Transverse colon (tissue), 4 donors: ENCODE measurements at regions not wholly inside any gene's neighbourhood (a gene's known extent, or its start where the extent isn't known, plus 50 kb on each side); places are given as distances from the start of the nearest gene placed in this dataset.

Experiments used
- DNase-seq: peaks from one replicate; pipeline ENCODE4 v3.0.0-alpha.2; 2019
- H3K27ac ChIP-seq, 4 donors: fragments of 200-600 bp; sonication (generic); 2 replicates each; pipeline ENCODE4 v1.5.1; 2016 to 2018; ENCODE audit warnings: inconsistent platforms in 4 of 4
- H3K27me3 ChIP-seq: fragments of 200-600 bp; sonication (generic); 2 replicates; pipeline ENCODE4 v1.5.1; 2017; ENCODE audit warnings: inconsistent platforms
- H3K36me3 ChIP-seq, 4 donors: fragments of 200-600 bp; sonication (generic); 2 replicates each; pipeline ENCODE4 v1.5.1; 2017 to 2019; ENCODE audit warnings: inconsistent platforms in 4 of 4
- H3K4me1 ChIP-seq, 4 donors: fragments of 200-600 bp; sonication (generic); 2 replicates each; pipeline ENCODE4 v1.5.1; 2017 to 2020; ENCODE audit warnings: inconsistent platforms in 4 of 4
- H3K4me3 ChIP-seq, 4 donors: fragments of 200-600 bp; sonication (generic); 1 replicate in 1 of 4; 2 replicates in 3 of 4; pipeline versions ENCODE4 v1.5.1 to v1.6.1; 2017 to 2019; ENCODE audit warnings: inconsistent platforms in 4 of 4
- H3K9me3 ChIP-seq, 2 donors: fragments of 200-600 bp; sonication (generic); 2 replicates each; pipeline ENCODE4 v1.5.1; 2017 to 2019; ENCODE audit warnings: inconsistent platforms in 2 of 2
- EP300 ChIP-seq: sonication (generic); formaldehyde crosslinking; IDR thresholded peaks from one replicate; pipeline ENCODE4 v1.6.1; 2017; ENCODE audit warnings: antibody characterized with exemption, low read depth
- POLR2A ChIP-seq: fragments of 450-650 bp; IDR thresholded peaks from one replicate; pipeline ENCODE4 v1.6.1; 2016; ENCODE audit warnings: antibody characterized with exemption, mild to moderate bottlenecking, moderate library complexity
- POLR2AphosphoS5 ChIP-seq, 3 donors: sonication (generic); formaldehyde crosslinking; IDR thresholded peaks; one replicate each; pipeline ENCODE4 v1.6.1; 2016; ENCODE audit warnings: antibody characterized with exemption in 3 of 3
- WGBS, 2 donors: methylation state at CpG; one replicate each; pipeline ENCODE4 v1.1.5; 2018; ENCODE audit warnings: low coverage in 1 of 2; 5-methylcytosine and 5-hydroxymethylcytosine counted together
- in situ Hi-C, 4 donors: fragments of 200-750 bp; cut with MboI; loops; one replicate each; pipeline versions ENCODE4 v1.15.0 to v1.15.1; 2017; ENCODE audit warnings: low sequenced_read_pairs in 3 of 4, low pct_ligation_motif_present in 1 of 4, low pct_unique_long_range_greater_than_20kb in 1 of 4
- intact Hi-C: fragments of 100-400 bp; cut with DNase I; formaldehyde crosslinking; loops from one replicate; pipeline ENCODE4 v1.15.1; 2023; ENCODE audit warnings: low total_unique reads
- TF ChIP-seq, protein P1 (sequence below), 5 experiments: fragments of 200-600 bp in 3 of 5; fragments of 450-650 bp in 2 of 5; sonication (generic) in 3 of 5; IDR thresholded peaks; 1 replicate in 2 of 5; 2 replicates in 3 of 5; pipeline ENCODE4 v1.5.1; 2016 to 2017; ENCODE audit warnings: antibody characterized with exemption in 5 of 5, inconsistent platforms in 3 of 5, mild to moderate bottlenecking in 2 of 5, moderate library complexity in 1 of 5

DNA sequence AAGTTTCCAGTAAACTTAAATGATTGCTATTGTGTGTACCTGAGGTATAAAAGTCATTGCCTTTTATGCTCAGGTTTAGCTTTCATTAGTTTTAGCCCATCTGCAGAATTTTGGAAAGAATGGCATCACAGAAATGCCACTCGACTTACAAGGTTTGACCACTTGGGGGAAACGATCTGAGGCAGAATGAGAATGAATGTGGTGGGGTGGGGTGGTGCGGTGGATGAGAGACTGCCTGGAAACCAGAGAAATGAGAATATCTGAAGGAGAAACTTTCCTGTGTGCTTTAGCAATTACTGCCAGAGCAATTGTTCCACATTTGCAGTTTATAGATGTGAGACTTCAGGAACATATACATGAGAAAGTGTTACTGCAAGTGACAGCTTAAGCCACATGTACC, 225.4 kb upstream of the PDE3A start:
- no peaks in the 10 kb centered on the region for H3K27me3 ChIP-seq
- intact Hi-C loops, result loop anchor here (10.0 kb wide), 1 partner anchor 72 kb away; no protein-coding TSS in a partner anchor
- WGBS, 2 donors, result 26 to 47% methylated on average over 3 of the region's 3 CpGs
- TF ChIP-seq, protein P1, sequence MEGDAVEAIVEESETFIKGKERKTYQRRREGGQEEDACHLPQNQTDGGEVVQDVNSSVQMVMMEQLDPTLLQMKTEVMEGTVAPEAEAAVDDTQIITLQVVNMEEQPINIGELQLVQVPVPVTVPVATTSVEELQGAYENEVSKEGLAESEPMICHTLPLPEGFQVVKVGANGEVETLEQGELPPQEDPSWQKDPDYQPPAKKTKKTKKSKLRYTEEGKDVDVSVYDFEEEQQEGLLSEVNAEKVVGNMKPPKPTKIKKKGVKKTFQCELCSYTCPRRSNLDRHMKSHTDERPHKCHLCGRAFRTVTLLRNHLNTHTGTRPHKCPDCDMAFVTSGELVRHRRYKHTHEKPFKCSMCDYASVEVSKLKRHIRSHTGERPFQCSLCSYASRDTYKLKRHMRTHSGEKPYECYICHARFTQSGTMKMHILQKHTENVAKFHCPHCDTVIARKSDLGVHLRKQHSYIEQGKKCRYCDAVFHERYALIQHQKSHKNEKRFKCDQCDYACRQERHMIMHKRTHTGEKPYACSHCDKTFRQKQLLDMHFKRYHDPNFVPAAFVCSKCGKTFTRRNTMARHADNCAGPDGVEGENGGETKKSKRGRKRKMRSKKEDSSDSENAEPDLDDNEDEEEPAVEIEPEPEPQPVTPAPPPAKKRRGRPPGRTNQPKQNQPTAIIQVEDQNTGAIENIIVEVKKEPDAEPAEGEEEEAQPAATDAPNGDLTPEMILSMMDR (IDR thresholded peaks at IDR 0.05), result no peak
- TF ChIP-seq POLR2A (no peak), EP300 (no peak), POLR2AphosphoS5 (IDR thresholded peaks at IDR 0.05) (no peak)
- no peak overlapping the region for H3K4me3 ChIP-seq
- no peaks in the 10 kb centered on the region for H3K36me3 ChIP-seq
- peaks cover 0 to 5% (median under 1%) of the 10 kb centered on the region in 4 donors for H3K4me1 ChIP-seq
- in situ Hi-C loops, result no loop called here
- no peaks in the 10 kb centered on the region for H3K9me3 ChIP-seq
- no peak overlapping the region for H3K27ac ChIP-seq
- no peak for DNase-seq

DNA sequence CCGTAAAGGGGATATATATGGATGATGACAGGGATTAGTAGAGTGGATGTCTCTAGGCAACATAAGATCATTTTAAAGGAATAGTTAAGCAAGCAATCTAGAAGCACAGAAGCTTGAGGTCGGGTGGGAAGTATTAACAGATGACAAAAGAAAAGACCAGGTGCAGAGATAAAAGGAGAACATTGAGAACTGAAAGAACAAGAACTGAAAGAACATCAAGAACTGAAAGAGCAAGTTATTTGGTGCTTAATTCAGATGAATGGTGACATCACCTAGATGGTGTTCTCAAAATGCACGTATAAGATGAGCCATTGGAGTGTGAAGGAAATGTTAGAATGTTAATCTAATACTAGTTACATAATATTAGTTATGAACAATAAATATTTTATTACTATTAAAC, 224.0 kb upstream of the PDE3A start:
- H3K27ac ChIP-seq, result peak overlapping the region in 1 of 4 donors; percentile 30
- peaks cover 0 to 5% (median under 1%) of the 10 kb centered on the region in 4 donors for H3K4me1 ChIP-seq
- no peaks in the 10 kb centered on the region for H3K9me3 ChIP-seq
- DNase-seq, result no peak
- no peaks in the 10 kb centered on the region for H3K27me3 ChIP-seq
- intact Hi-C loops (loop anchor here (10.0 kb wide), 1 partner anchor 70 kb away; no protein-coding TSS in a partner anchor), in situ Hi-C loops (no loop called here)
- no peaks in the 10 kb centered on the region for H3K36me3 ChIP-seq
- 66 to 77% methylated on average over 3 of the region's 3 CpGs for WGBS, 2 donors
- TF ChIP-seq EP300 (no peak), POLR2A (no peak), POLR2AphosphoS5 (IDR thresholded peaks at IDR 0.05) (no peak)
- TF ChIP-seq, protein P1 (IDR thresholded peaks at IDR 0.05), result no peak
- H3K4me3 ChIP-seq, result no peak overlapping the region

DNA sequence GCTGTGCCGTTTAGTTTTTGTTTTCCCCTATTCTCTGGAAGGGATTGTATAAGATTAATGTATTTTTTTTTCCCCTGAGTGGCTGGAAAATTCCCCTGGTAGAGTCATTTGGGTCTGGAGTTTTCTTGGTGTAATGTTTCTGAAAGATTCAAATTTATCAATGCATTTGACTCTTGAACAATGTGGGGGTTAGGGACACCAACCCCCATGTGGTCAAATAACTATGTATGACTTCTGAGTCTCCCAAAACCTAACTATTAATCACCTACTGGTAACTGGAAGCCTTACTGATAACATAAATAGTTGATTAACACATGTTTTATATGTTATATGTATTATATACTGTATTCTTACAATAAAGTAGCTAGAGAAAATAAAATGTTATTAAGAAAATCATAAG, 220.1 kb upstream of the PDE3A start:
- intact Hi-C loops (loop anchor here (10.0 kb wide), 1 partner anchor 67 kb away; no protein-coding TSS in a partner anchor), in situ Hi-C loops (no loop called here)
- Histone ChIP-seq H3K27ac (no peak overlapping the region), H3K36me3 (no peaks in the 10 kb centered on the region), H3K9me3 (no peaks in the 10 kb centered on the region), H3K4me3 (no peak overlapping the region), H3K27me3 (no peaks in the 10 kb centered on the region), H3K4me1 (no peaks in the 10 kb centered on the region)
- TF ChIP-seq POLR2A, result no peak
- no peak for TF ChIP-seq POLR2AphosphoS5 (IDR thresholded peaks at IDR 0.05)
- TF ChIP-seq, protein P1 (IDR thresholded peaks at IDR 0.05), result no peak
- no peak for TF ChIP-seq EP300
- DNase-seq, result no peak
- 60 to 79% methylated on average over 1 of the region's 1 CpG for WGBS, 2 donors

DNA sequence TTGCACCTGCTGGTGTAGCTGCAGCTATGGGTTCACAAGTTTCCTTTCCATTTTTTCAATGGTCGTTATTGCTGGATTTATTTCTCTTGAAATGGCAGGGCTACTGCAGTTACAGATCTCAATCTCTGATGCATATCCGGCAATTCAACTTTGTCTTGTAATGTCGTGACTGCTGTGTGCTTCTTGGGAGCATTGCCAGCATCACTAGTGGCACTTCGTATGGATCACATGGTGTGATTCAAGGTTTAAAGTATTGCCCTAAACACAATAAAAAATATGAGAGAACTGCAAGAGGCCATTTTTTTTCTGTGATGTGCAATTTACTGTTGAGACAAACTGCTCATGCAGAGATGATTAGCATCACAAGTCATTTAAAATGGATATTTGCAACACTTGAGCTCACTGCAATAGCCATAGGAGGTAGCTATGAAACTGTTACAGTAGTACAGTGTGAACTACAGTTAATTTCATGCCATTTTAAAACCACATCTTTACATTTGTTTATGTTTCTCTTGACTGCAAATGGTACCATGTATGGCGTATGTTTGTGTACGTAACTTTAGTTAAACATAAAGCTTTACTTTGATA, 217.4 kb upstream of the PDE3A start:
- H3K4me3 ChIP-seq, result no peak overlapping the region
- in situ Hi-C loops, result no loop called here
- no peak for DNase-seq
- H3K9me3 ChIP-seq, result no peaks in the 10 kb centered on the region
- no peaks in the 10 kb centered on the region for H3K4me1 ChIP-seq
- no peaks in the 10 kb centered on the region for H3K27me3 ChIP-seq
- H3K27ac ChIP-seq, result no peak overlapping the region
- no peaks in the 10 kb centered on the region for H3K36me3 ChIP-seq
- intact Hi-C loops, result no loop called here
- TF ChIP-seq POLR2AphosphoS5 (IDR thresholded peaks at IDR 0.05), result no peak
- no peak for TF ChIP-seq POLR2A
- TF ChIP-seq, protein P1 (IDR thresholded peaks at IDR 0.05), result no peak
- TF ChIP-seq EP300, result no peak
- WGBS, 2 donors, result 67% methylated on average over 6 of the region's 6 CpGs
